SK-N-SH (cell line): ENCODE measurements at regions not wholly inside any gene's neighbourhood (a gene's known extent, or its start where the extent isn't known, plus 50 kb on each side); places are given as distances from the start of the nearest gene placed in this dataset.

Source experiments
- CTCF ChIA-PET: fragments of 300-600, 350-600 bp; formaldehyde crosslinking; extraction: SDS; loops from one replicate; lab custom pipeline; 2021; lab: Yijun Ruan, JAX
- POLR2A ChIA-PET: fragments of 350-600 bp; sonication (Branson Sonifier 250); formaldehyde crosslinking; extraction: SDS; loops from one replicate; lab custom pipeline; 2020; ENCODE audit warnings: antibody characterized with exemption, inconsistent platforms; lab: Yijun Ruan, JAX
- DNase-seq: peaks from one replicate; pipeline ENCODE4 v3.0.0; 2012
- H2AFZ ChIP-seq: fragments of 200-600 bp; sonication (generic); 2 replicates; pipeline ENCODE4 v1.8.1; 2016; ENCODE audit warnings: antibody characterized with exemption, mild to moderate bottlenecking, low read depth
- H3F3A ChIP-seq: fragments of 200-600 bp; sonication (generic); replicated peaks from 2 replicates; pipeline ENCODE3; 2016; ENCODE audit warnings: antibody characterized with exemption, mild to moderate bottlenecking; ENCODE audit not compliant: insufficient read depth
- H3K27ac ChIP-seq, 2 experiments: fragments of 200-500 bp in 1 of 2; fragments of 200-600 bp in 1 of 2; sonication (Bioruptor generic) in 1 of 2; sonication (generic), shearing (Covaris generic) in 1 of 2; 2 replicates each; pipeline versions ENCODE4 v1.5.1 to v1.6.1; 2014 to 2016; ENCODE audit warnings: low read depth in 2 of 2, inconsistent platforms in 1 of 2, low read length in 1 of 2, mild to moderate bottlenecking in 1 of 2, mixed read lengths in 1 of 2
- H3K27me3 ChIP-seq: fragments of 200-600 bp; sonication (generic), shearing (Covaris generic); 2 replicates; pipeline ENCODE4 v1.6.1; 2016; ENCODE audit warnings: mixed run types; ENCODE audit not compliant: insufficient read depth
- H3K36me3 ChIP-seq, 2 experiments: fragments of 200-500 bp in 1 of 2; fragments of 200-600 bp in 1 of 2; sonication (Bioruptor generic) in 1 of 2; sonication (generic) in 1 of 2; replicated peaks in 1 of 2; 2 replicates each; pipeline versions ENCODE3 to v1.5.1; 2014 to 2016; ENCODE audit warnings: low read length in 1 of 2, mild to moderate bottlenecking in 1 of 2; ENCODE audit not compliant: insufficient read depth in 2 of 2, control insufficient read depth in 1 of 2
- H3K4me1 ChIP-seq, 2 experiments: fragments of 200-500 bp in 1 of 2; fragments of 200-600 bp in 1 of 2; sonication (Bioruptor generic) in 1 of 2; sonication (generic), shearing (Covaris generic) in 1 of 2; 2 replicates each; pipeline versions ENCODE4 v1.5.1 to v1.6.1; 2014 to 2016; ENCODE audit warnings: low read depth in 1 of 2, low read length in 1 of 2, mixed run types in 1 of 2; ENCODE audit not compliant: insufficient read depth in 2 of 2, control insufficient read depth in 1 of 2
- H3K4me2 ChIP-seq: fragments of 200-600 bp; sonication (generic), shearing (Covaris generic); 2 replicates; pipeline ENCODE4 v1.6.1; 2017; ENCODE audit warnings: mixed run types
- H3K4me3 ChIP-seq, 2 experiments: fragments of 200-500 bp in 1 of 2; fragments of 200-600 bp in 1 of 2; sonication (Bioruptor generic) in 1 of 2; sonication (generic), shearing (Covaris generic) in 1 of 2; 2 replicates each; pipeline versions ENCODE4 v1.5.1 to v1.8.1; 2014 to 2016; ENCODE audit warnings: low read depth in 2 of 2, inconsistent platforms in 1 of 2, low read length in 1 of 2, mild to moderate bottlenecking in 1 of 2, mixed read lengths in 1 of 2, moderate library complexity in 1 of 2
- H3K79me2 ChIP-seq: fragments of 200-600 bp; sonication (generic); 2 replicates; pipeline ENCODE4 v1.8.1; 2017; ENCODE audit warnings: mild to moderate bottlenecking; ENCODE audit not compliant: insufficient read depth
- H3K9ac ChIP-seq: fragments of 200-600 bp; sonication (generic); 2 replicates; pipeline ENCODE4 v1.6.1; 2017; ENCODE audit warnings: mixed run types
- H3K9me2 ChIP-seq: fragments of 200-600 bp; sonication (generic); 2 replicates; pipeline ENCODE4 v1.6.1; 2017; ENCODE audit warnings: mixed run types
- H3K9me3 ChIP-seq: fragments of 200-600 bp; sonication (generic); 2 replicates; pipeline ENCODE4 v1.6.1; 2017; ENCODE audit warnings: mixed run types, mild to moderate bottlenecking, moderate library complexity
- H4K20me1 ChIP-seq: fragments of 200-600 bp; sonication (generic); 2 replicates; pipeline ENCODE4 v1.6.1; 2017; ENCODE audit warnings: mild to moderate bottlenecking, mixed run types; ENCODE audit not compliant: insufficient read depth
- CTCF ChIP-seq: fragments of 200-600 bp; sonication (generic); IDR thresholded peaks from 2 replicates; pipeline ENCODE4 v1.6.1; 2017; ENCODE audit warnings: antibody characterized with exemption, mild to moderate bottlenecking, moderate library complexity
- ELF1 ChIP-seq: IDR thresholded peaks from 2 replicates; pipeline ENCODE4 v1.4.0; 2012
- EP300 ChIP-seq, 2 experiments: IDR thresholded peaks; 2 replicates each; pipeline versions ENCODE4 v1.4.0 to v1.6.1; 2012; ENCODE audit warnings: borderline replicate concordance in 1 of 2, low read depth in 1 of 2, low read length in 1 of 2
- EZH2phosphoT487 ChIP-seq: fragments of 200-600 bp; sonication (generic); IDR thresholded peaks from 2 replicates; pipeline ENCODE4 v1.6.1; 2017; ENCODE audit warnings: low read depth, mixed run types, mild to moderate bottlenecking, antibody characterized with exemption, moderate library complexity, borderline replicate concordance
- GABPA ChIP-seq: IDR thresholded peaks from 2 replicates; pipeline ENCODE4 v1.4.0; 2012; ENCODE audit warnings: low read depth, mild to moderate bottlenecking
- MEF2A ChIP-seq: IDR thresholded peaks from 2 replicates; pipeline ENCODE4 v1.4.0; 2012; ENCODE audit warnings: low read depth, borderline replicate concordance
- NRF1 ChIP-seq: IDR thresholded peaks from 2 replicates; pipeline ENCODE4 v1.6.1; 2012; ENCODE audit warnings: low read depth, mild to moderate bottlenecking, low read length
- PBX3 ChIP-seq: IDR thresholded peaks from 2 replicates; pipeline ENCODE4; 2012
- REST ChIP-seq: IDR thresholded peaks from 2 replicates; pipeline ENCODE4 v1.6.1; 2012; ENCODE audit warnings: mild to moderate bottlenecking, low read depth, low read length, moderate library complexity
- RXRA ChIP-seq: IDR thresholded peaks from 2 replicates; pipeline ENCODE4 v1.4.0; 2012; ENCODE audit warnings: low read depth, mild to moderate bottlenecking, borderline replicate concordance
- SIN3A ChIP-seq: IDR thresholded peaks from 2 replicates; pipeline ENCODE4 v1.6.1; 2012; ENCODE audit warnings: low read depth, mild to moderate bottlenecking, low read length, moderate library complexity, borderline replicate concordance
- SMC3 ChIP-seq: IDR thresholded peaks from 2 replicates; pipeline ENCODE4 v1.6.1; 2012; ENCODE audit warnings: low read depth, low read length, improper control_type of control experiment
- TAF1 ChIP-seq: IDR thresholded peaks from 2 replicates; pipeline ENCODE4 v1.6.1; 2012; ENCODE audit warnings: low read depth, mild to moderate bottlenecking, low read length, moderate library complexity, borderline replicate concordance
- TEAD4 ChIP-seq: IDR thresholded peaks from 2 replicates; pipeline ENCODE4 v1.4.0; 2012; ENCODE audit warnings: mild to moderate bottlenecking, borderline replicate concordance; ENCODE audit not compliant: insufficient read depth
- USF1 ChIP-seq: IDR thresholded peaks from 2 replicates; pipeline ENCODE4 v1.4.0; 2012; ENCODE audit warnings: low read depth, borderline replicate concordance
- USF2 ChIP-seq: fragments of 150-350 bp; IDR thresholded peaks from 2 replicates; pipeline ENCODE4 v1.6.1; 2017; ENCODE audit warnings: antibody characterized with exemption, low read length, low read depth, borderline replicate concordance
- WGBS: methylation state at CpG from one replicate; pipeline ENCODE4 v1.1.6; 2017; ENCODE audit warnings: low lambda C conversion rate; 5-methylcytosine and 5-hydroxymethylcytosine counted together

GRCh38 chr7:131188367-131189339, 139.0 kb upstream of the MKLN1 start (continued):
- TF ChIP-seq USF2: no peak
- peak; percentile 51 to 99; a peak in 3 of 4 replicates for TF ChIP-seq EP300 (IDR thresholded peaks at IDR 0.05; ENCODE audit: borderline replicate concordance in 1 of 2, low read depth in 1 of 2, low read length in 1 of 2)
- 0 out of 2 replicates have a peak, but pooled peaks have one; percentile 31 for TF ChIP-seq GABPA
- TF ChIP-seq SMC3: peak; percentile 10; the same call in 1 of the 2 replicates
- TF ChIP-seq EZH2phosphoT487: no peak
- peak; percentile 65; the same call in 1 of the 2 replicates for TF ChIP-seq USF1
- peak; percentile 99 for TF ChIP-seq PBX3
- peak; percentile 91; the same call in 1 of the 2 replicates for TF ChIP-seq SIN3A
- no peak for TF ChIP-seq NRF1
- TF ChIP-seq RXRA: peak; percentile 97

GRCh38 chr7:131189488-131189887, 138.2 kb upstream of the MKLN1 start:
- POLR2A ChIA-PET: no interaction called here
- H3K36me3 ChIP-seq: no peaks in the 10 kb centered on the region
- no peak overlapping the region for H3K4me3 ChIP-seq
- H3K9ac ChIP-seq: no peak overlapping the region
- CTCF ChIA-PET: no interaction called here
- H3K9me2 ChIP-seq: no peaks in the 10 kb centered on the region
- no peaks in the 10 kb centered on the region for H3K27me3 ChIP-seq
- H3K4me1 ChIP-seq: peaks cover 7 to 25% of the 10 kb centered on the region in 2 experiments; a peak in 3 of 4 replicates
- no peaks in the 10 kb centered on the region for H3K79me2 ChIP-seq
- peak overlapping the region in 1 of 2 experiments; percentile 97; a peak in 3 of 4 replicates for H3K27ac ChIP-seq
- no peak for DNase-seq
- H4K20me1 ChIP-seq: no peaks in the 10 kb centered on the region
- peaks cover 31% of the 10 kb centered on the region for H3F3A ChIP-seq
- H2AFZ ChIP-seq: no peak overlapping the region
- whole genome bisulfite sequencing: 96% methylated on average over 5 of the region's 5 CpGs
- H3K4me2 ChIP-seq: peak overlapping the region; percentile 30
- peaks cover 5% of the 10 kb centered on the region; the same call in 1 of the 2 replicates for H3K9me3 ChIP-seq
- TF ChIP-seq GABPA (no peak), TEAD4 (no peak), PBX3 (no peak), SIN3A (no peak), CTCF (no peak), MEF2A (no peak), REST (no peak), USF2 (no peak), TAF1 (no peak), ELF1 (no peak), EZH2phosphoT487 (no peak), EP300 (IDR thresholded peaks at IDR 0.05; ENCODE audit: borderline replicate concordance in 1 of 2, low read depth in 1 of 2, low read length in 1 of 2) (no peak)
